Neural crest cell (in vitro differentiated cells): ENCODE measurements at regions not wholly inside any gene's neighbourhood (a gene's known extent, or its start where the extent isn't known, plus 50 kb on each side); places are given as distances from the start of the nearest gene placed in this dataset.
"Not testable (repeated sequence)": the region's sequence is repeated elsewhere in the genome, so short reads cannot be mapped to it uniquely, and the experiment has no call there.

ENCODE experiments used
- DNase-seq: peaks from one replicate; pipeline ENCODE4 v3.0.0; 2021; ENCODE audit warnings: low read depth, mixed read lengths, low spot score
- H3K27ac Mint-ChIP-seq: one replicate; pipeline ENCODE4 v1.8.0; 2021; ENCODE audit warnings: mild to moderate bottlenecking, mixed read lengths; ENCODE audit not compliant: unreplicated experiment
- H3K27me3 Mint-ChIP-seq: 2 replicates; pipeline ENCODE4 v1.8.0; 2021; ENCODE audit warnings: low read depth, mild to moderate bottlenecking, mixed read lengths
- H3K36me3 Mint-ChIP-seq: 2 replicates; pipeline ENCODE4 v1.8.0; 2021; ENCODE audit warnings: low read depth, mild to moderate bottlenecking, mixed read lengths
- H3K4me1 Mint-ChIP-seq: 2 replicates; pipeline ENCODE4 v1.8.0; 2021; ENCODE audit warnings: mixed read lengths
- H3K4me3 Mint-ChIP-seq: one replicate; pipeline ENCODE4 v1.8.0; 2021; ENCODE audit warnings: mild to moderate bottlenecking, mixed read lengths
- H3K9me3 Mint-ChIP-seq: 2 replicates; pipeline ENCODE4 v1.8.0; 2021; ENCODE audit warnings: mixed read lengths
- TF ChIP-seq, protein P1 (sequence below): fragments of 200-600 bp; sonication (generic); conservative IDR thresholded peaks from 2 replicates; pipeline ENCODE4 v1.5.0; 2021; ENCODE audit warnings: antibody characterized with exemption, mild to moderate bottlenecking

DNA sequence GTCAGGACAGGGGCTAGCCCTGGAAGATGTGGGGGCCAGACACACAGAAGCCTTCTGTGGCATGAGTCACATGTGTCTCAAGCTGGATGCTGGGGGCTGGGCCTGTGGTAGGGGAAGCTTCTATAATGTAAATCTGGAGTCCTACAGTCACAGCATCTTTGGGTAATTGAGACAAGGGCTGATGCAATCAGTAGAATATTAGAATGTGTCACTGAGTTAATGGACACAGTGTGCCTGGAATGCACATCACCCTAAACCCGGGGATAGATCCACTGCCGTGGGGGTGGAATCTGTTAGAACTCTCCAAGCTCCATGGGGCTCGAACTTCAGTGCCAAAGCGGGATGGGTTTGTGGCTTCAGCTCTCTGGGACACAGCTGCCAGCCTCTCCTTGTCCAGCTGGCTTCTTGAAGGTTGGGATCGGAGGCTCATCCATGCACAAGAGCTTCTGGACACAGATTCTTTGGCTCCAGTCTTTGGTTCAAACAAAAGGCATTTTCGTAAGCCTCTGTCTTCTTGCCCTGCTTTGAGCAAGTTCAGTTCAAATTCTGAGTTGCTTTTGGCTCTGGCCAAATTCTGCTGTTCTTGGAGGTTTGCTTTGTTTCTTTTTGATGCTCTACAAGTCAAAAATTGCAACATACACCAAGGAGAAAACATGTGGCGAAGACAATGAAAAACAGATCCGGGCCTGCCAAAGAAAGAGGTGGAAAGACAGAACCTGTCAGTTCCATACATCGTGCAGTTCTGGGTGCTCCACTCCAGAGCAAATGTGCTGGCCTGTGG is 194.8 kb upstream of the ZNF32 start:
- no peak overlapping the region for H3K4me3 Mint-ChIP-seq

GRCh38 chr10:43842496-43842895 is 193.8 kb upstream of the ZNF32 start:
- Mint-ChIP-seq H3K4me3 (no peak overlapping the region), H3K9me3 (no peaks in the 10 kb centered on the region), H3K36me3 (no peaks in the 10 kb centered on the region), H3K4me1 (no peaks in the 10 kb centered on the region), H3K27ac (no peak overlapping the region), H3K27me3 (no peaks in the 10 kb centered on the region)
- DNase-seq = no peak
- TF ChIP-seq, protein P1, sequence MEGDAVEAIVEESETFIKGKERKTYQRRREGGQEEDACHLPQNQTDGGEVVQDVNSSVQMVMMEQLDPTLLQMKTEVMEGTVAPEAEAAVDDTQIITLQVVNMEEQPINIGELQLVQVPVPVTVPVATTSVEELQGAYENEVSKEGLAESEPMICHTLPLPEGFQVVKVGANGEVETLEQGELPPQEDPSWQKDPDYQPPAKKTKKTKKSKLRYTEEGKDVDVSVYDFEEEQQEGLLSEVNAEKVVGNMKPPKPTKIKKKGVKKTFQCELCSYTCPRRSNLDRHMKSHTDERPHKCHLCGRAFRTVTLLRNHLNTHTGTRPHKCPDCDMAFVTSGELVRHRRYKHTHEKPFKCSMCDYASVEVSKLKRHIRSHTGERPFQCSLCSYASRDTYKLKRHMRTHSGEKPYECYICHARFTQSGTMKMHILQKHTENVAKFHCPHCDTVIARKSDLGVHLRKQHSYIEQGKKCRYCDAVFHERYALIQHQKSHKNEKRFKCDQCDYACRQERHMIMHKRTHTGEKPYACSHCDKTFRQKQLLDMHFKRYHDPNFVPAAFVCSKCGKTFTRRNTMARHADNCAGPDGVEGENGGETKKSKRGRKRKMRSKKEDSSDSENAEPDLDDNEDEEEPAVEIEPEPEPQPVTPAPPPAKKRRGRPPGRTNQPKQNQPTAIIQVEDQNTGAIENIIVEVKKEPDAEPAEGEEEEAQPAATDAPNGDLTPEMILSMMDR = no peak

More for the DNA sequence above, 194.8 kb upstream of the ZNF32 start:
- Mint-ChIP-seq H3K27me3 (no peaks in the 10 kb centered on the region), H3K9me3 (peaks cover 4% of the 10 kb centered on the region), H3K36me3 (no peaks in the 10 kb centered on the region), H3K27ac (no peak overlapping the region), H3K4me1 (no peaks in the 10 kb centered on the region)
- DNase-seq = no peak
- TF ChIP-seq, protein P1 = no peak

- Mint-ChIP-seq H3K36me3 (no peaks in the 10 kb centered on the region), H3K27me3 (no peaks in the 10 kb centered on the region), H3K9me3 (no peaks in the 10 kb centered on the region), H3K4me3 (no peak overlapping the region), H3K4me1 (no peaks in the 10 kb centered on the region), H3K27ac (no peak overlapping the region)
- TF ChIP-seq, protein P1 = no peak
- DNase-seq = no peak
Observed at GRCh38 chr10:43842072-43842471, 193.4 kb upstream of the ZNF32 start.

GRCh38 chr10:43839973-43840372 is 191.3 kb upstream of the ZNF32 start:
- no peaks in the 10 kb centered on the region for H3K27me3 Mint-ChIP-seq
- no peaks in the 10 kb centered on the region for H3K4me1 Mint-ChIP-seq
- TF ChIP-seq, protein P1 = no peak
- no peak for DNase-seq
- peaks cover 4% of the 10 kb centered on the region for H3K9me3 Mint-ChIP-seq
- H3K4me3 Mint-ChIP-seq = no peak overlapping the region
- peaks cover 3% of the 10 kb centered on the region for H3K36me3 Mint-ChIP-seq
- H3K27ac Mint-ChIP-seq = no peak overlapping the region

DNA sequence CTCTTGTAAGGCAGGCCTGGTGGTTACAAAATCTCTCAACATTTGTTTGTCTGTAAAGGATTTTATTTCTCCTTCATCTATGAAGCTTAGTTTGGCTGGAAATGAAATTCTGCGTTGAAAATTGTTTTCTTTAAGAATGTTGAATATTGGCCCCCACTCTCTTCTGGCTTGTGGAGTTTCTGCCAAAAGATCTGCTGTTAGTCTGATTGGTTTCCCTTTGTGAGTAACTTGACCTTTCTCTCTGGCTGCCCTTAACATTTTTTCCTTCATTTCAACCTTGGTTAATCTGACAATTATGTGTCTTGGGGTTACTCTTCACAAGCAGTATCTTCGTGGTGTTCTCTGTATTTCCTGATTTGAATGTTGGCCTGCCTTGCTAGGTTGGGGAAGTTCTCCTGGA is 186.1 kb upstream of the ZNF32 start:
- peaks cover 10% of the 10 kb centered on the region for H3K27me3 Mint-ChIP-seq
- peaks cover 12% of the 10 kb centered on the region for H3K36me3 Mint-ChIP-seq
- not testable (repeated sequence) for H3K27ac Mint-ChIP-seq, H3K4me3 Mint-ChIP-seq, DNase-seq, H3K4me1 Mint-ChIP-seq
- peaks cover 15% of the 10 kb centered on the region for H3K9me3 Mint-ChIP-seq

- Mint-ChIP-seq H3K9me3 (peaks cover 2% of the 10 kb centered on the region), H3K4me3 (no peak overlapping the region), H3K4me1 (no peaks in the 10 kb centered on the region), H3K27ac (no peak overlapping the region), H3K27me3 (peaks cover 8% of the 10 kb centered on the region), H3K36me3 (no peaks in the 10 kb centered on the region)
- no peak for DNase-seq
- TF ChIP-seq, protein P1 = no peak
Observed at GRCh38 chr10:43827853-43828252, 179.2 kb upstream of the ZNF32 start.
